NCI-H2196 (cell line): ENCODE measurements at regions not wholly inside any gene's neighbourhood (a gene's known extent, or its start where the extent isn't known, plus 50 kb on each side); places are given as distances from the start of the nearest gene placed in this dataset.

Experiments
- DNase-seq: peaks from one replicate; lab custom pipeline; 2025; ENCODE audit not compliant: unreplicated experiment; lab: John Stamatoyannopoulos, UW

DNA sequence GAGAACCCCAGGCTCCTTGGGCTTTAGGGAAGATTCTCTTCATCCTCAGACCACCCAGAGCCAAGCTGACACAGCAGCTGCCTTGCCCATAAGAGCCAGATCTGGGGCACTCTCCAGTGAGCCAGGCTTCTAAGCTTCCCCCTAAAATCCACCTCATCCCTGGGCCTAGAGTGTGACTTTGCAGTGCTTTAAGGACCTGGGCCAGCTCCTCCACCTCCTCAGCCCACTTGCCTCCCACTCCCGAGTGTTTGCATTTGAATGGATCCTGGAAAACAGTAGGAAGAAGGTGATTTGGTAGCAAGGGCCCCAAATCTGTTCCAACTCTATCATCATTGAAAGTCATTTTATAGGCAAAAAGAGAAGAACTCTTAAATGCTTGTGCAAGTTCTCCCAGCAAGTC lies 108.7 kb upstream of the UBL3 start:
- no peak for DNase-seq

DNA sequence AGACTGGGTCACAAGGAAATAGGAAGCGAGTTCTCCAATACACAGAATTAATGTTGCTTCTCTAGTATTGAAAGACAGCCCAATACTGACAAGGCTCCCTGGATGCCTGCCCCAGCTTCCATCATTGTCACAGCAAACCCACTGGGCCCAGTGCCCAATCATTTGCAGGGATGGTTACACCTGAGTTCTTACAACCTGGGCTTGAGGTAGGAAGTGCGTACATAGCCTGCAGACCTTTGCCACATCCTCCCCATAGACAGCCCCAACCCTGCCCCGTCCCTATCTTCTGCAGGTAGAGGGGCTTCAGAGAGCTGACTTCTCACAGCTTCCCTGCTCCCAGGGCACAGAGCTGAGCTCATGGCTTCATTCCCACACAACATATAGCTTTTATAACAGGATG lies 108.1 kb upstream of the UBL3 start:
- DNase-seq, result no peak

DNA sequence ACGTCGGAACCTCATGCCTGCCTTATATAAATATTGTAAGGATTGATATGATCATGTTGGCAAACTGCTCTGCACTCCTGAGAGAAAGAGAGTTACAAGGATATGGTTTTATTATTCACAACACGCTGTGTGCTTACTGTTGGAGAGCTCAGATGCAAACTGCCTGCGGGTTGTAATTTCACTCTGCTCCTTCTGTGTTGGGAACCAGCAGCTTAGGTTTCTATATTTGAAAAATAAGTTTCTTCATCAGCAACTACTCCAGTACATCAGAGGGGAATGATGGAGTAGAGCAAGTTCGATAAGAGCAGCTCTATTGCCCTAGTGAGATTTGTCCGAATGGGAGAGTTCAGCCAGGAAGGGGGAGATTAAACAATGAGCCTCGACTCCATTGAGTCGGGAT lies 106.9 kb upstream of the UBL3 start:
- no peak for DNase-seq

DNA sequence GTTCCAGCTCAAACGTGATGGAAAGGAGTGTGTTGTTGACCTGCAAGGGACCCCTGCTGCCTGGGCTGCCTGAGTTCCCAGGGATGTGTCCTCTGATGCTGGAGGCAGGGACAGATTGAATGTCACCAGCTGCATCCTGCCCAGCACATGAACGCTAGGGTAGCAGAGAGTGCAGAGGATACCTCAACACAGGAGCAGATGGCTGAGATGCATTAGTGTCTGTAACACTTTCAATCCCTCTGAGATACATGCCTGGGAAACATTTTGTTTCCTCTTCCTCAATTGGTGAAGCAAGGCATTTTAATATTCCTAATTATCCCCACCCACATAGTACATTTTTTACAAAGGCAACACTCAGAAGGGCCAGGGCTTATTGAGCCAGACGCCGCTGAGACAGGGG lies 106.4 kb upstream of the UBL3 start:
- no peak for DNase-seq

DNA sequence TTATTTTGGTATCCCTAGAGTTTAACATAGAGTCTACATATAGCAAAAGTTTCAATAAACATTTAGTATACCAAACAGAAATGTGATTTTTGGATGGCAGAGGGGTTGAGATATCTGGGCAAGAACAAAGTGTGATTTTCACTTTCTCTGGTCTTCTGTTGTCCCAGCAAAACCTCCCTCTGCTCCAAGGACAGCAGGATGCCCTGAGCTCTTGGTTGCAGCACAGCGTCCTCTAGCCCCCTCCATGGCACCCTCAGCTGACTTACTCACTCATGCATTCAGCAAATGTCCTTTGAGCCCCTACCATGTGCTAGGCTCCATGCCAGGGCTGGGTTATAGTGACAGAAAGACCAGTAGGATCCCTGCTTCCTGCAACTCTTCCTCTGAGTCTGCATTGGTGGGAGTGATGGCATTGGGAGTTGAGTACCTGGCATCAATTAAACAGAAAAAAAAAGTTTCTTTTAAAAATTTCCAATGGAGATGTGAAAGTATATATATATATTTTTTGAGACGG lies 104.8 kb upstream of the UBL3 start:
- DNase-seq, result no peak

DNA sequence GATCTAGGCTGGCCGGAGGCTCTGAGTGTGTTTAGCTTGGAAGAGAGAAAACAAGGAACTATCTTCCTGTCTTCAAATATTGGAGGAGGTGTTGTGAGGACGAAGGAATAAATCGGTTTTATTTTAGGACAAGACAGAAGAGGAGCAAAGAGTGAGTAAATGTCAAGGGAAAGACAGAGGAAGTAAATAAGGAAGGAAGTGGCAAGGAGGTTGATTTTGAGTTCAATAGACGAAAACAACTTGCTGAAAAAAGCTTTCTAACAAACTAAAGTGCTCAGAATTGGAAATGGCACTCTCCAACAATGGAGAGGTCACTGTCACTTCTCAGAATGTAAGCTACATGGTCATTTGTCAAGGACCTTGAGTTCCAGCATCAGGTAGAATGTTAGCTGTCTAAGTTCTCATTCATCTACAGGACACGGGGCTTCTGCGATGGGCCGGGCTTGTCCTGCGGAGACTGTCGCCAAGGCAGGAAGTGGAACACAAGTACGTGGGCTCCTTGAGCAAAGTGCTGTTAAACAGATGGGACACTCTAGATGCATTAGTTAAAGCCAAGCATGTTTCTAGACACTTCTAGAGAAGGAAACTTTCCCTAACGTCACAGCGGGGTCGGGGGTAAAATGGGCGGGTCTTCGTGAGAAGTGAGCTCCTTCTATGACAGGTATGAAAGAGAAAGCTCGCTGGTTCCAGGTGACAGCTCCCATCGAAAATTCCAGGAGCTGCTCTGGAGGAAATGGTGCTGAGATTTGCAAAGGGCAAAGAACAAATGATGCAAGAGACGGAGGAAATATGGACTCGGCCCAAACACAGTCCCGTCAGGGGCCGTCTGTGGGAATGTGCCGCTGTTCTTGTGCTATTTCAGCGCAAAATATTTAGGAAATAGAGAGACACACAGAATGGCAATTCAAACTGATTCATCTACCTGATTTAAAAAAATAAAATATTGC lies 103.9 kb upstream of the UBL3 start:
- DNase-seq, result no peak

DNA sequence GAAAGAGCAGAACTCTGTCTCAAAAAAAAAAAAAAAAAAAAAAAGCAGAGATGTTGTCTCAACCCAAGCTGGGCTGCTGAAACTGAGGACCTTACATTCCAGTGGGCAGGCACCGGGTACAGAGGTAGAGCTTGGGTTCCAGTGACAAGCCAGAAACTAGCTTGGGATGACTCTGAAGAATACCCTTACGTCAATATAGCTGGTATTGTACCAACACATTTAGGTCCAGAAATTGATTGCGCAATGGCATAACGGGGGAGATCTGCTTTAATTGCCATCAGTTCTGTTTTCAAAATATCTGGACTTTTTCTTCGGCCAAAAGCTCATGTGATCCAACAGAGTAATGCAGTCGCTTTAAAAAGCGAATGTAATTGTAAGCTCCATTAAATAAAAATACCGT lies 103.1 kb upstream of the UBL3 start:
- DNase-seq, result no peak

DNA sequence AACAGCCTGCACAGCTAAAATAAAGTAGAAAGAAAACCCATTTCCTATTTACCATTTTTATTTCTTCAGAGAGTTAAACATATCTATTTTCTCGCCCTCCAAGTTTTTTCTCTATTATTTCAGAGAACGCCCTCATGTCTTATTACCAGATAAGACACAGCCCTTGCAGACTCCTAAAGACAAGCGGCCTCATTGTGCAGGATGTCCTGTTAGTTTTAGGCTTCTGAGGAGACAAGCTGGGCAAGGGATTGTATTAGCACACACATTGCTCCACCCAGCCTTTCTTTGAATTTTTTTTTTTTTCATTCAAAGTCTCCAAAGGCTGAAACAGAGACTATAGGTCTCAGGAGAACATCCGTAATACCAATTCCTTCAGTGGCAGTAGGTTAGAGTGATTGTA lies 101.8 kb upstream of the UBL3 start:
- DNase-seq, result no peak

DNA sequence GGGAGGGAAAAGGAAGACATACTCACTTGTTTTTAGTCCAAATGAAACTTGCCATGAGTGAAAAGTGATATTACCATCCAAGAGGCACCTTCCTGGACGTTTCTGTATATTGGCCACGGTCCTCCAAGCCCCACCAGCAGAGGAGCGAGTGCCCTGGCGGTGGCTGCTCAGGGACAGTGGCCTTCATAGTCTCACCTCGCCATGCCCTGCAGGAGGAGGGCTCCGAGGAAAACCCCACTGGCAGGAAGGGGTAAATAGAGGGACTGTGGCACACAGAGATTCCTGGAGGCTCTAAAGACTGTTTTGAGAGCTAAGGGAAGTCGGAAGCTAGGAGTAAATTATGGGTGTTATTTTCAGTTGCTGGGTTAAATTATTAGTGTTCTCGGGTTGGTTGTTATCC lies 98.4 kb upstream of the UBL3 start:
- DNase-seq, result no peak

DNA sequence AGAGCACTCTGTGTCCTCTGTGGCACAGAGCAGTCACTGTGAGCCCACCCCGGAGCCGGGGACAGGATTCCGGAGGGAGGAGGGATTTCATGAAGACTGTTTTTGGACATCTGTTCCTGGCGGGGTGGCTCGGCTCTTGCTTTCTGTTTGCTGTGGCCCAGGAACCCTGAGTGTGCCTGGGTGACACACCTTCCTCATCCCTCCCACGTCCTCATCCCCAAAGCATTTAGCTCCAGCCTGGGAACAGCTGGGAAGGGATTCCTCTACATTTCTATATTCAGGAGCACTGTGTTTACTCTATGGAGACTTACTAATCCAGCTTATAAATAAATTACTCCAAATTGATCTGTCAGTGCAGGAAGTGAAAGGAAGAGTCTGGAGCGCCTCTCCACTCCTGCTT lies 97.8 kb upstream of the UBL3 start:
- no peak for DNase-seq

DNA sequence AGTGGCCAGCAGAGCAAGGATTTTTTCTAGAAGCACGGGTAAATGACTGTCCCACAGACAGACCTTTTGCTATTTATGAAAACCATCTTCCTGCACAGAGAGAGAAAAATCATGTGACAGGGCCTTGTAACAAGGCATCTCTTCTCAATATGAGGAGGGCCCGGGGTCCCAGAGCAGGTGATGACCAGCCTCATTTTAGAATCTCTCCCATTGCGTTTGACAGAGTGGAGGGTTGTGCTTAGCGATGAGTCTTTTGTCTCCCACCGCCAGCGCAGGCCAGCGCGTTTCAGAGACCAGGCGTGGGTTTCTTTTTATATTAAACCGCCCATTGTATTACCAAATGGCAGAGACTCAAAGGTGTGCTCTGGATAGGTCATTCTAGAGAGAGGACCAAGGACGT lies 97.4 kb upstream of the UBL3 start:
- no peak for DNase-seq

DNA sequence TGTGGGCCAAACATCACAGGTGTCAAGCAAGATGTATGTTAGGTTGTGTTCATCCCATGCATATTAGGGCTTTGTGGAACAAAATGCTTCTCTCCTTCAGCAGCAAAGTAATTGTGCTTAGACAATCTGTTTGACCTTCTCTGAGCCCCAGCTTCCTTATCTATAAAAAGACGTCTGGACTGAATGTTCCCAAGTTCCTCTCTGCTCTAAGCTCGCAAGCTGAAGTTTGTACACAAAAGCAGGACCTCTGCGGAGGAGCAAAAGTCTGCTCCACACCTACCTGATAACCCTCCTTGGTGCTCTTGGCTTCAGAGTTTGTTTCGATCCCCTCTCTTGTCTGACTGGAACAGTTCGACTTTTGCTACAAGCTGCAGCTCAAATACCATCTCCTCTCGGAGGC lies 95.7 kb upstream of the UBL3 start:
- DNase-seq, result no peak

DNA sequence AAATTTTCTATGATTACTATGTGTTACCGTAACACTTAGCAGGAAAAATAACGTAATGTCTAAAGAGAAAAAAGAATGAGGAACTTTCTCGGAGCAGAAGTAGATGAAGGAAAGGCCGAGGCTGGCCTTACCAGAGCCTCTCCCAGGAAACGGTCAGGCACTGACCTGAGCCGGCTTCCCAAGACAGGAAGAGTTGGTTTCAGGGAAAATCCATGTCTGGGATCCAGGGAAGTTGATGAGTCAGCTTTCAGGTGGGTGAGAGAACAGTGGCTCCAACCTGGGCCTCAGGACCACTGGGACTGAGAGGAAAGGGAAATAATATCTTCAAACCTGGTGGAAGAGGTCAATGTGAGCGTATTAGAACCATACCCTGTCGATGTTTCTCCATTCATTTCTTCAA lies 93.3 kb upstream of the UBL3 start:
- DNase-seq, result no peak

DNA sequence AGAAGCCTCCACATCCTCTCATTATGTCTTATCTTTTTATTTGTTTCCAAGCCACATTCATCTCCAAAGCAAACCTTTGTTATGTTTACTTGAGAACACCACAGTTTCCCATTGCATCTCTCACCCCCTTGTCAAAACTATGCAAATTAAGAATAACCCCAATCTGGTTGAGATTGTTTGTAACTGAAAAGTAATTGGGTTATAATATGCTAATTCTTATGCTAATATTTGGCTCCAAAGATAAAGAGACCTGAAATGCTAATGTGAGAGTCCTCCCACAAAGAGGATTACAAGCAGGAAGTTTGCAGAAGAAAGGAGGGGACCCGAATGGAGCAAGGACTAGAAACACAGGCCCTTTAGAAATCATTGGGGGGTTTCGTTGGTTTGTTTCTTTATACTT lies 92.9 kb upstream of the UBL3 start:
- DNase-seq, result no peak

DNA sequence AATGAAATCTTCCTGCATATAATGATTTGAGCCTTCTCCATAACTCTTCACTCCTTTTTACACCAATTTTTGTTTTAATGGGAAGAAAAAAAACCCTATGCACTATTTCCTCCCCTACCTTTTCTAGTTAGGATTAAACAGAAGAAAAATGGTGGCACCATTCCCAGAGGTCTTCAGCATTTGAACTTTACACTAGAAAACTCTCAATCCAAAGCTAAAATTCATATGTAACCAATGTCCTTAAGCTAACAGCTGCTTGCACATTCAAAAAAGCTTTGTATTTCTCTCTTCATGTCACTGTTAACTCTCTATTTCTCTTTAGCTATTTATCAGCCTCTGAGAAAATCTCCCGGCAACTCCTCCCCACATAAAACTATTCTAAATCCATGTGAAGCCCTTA lies 90.3 kb upstream of the UBL3 start:
- no peak for DNase-seq

DNA sequence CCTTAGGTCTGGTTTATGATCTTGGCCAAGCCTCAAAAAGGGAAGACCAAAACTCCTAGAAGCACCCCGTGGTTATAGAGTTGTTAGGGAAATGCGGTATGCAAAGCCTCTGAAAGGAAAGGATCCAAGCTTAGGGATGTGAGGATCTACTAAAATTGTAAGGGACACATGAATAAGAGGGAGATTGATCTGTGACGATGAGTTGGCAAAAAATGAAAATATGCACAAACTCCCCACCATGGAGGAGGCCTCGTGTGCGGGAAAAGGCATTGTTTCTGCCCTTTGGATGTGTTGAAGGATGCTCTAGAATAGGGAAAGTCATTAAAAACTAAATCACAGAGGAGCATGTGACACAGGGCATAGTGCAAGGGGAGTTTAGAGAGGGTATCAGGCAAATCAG lies 88.7 kb upstream of the UBL3 start:
- DNase-seq, result no peak

DNA sequence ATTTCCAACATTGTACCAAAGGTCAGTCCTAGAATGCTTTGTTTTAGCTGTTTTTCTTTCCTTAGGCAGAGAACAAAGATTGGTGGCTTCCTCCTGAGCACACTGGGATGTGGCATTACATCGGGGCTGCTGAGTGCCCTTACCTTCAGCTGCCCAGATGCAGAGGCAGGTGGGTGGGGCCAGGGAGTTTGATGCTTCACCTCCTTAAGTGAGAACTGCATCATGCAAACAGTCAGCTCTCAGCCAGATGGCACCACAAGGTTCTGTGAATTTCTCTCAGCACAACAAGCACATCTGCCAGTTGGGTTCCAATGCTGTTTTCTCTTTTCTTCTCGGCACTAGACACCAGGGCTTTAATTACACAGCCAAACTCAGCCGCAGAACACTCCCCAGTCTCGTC lies 87.4 kb upstream of the UBL3 start:
- DNase-seq, result no peak

DNA sequence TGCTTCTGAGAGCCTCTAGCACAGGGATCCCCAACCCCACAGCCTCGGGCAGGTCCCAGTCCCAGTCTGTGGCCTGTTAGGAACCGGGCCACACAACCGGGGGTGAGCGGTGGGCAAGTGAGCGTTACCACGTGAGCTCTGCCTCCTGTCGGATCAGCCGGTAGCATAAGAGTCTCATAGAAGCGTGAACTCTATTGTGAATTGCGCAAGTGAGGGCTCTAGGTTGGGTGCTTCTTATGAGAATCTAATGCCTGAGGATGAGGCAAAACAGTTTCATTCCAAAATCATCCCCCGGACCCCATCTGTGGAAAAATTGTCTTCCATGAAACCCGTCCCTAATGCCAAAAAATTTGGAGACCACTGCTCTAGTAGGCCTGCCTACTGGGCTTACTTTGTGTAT lies 87.0 kb upstream of the UBL3 start:
- no peak for DNase-seq

DNA sequence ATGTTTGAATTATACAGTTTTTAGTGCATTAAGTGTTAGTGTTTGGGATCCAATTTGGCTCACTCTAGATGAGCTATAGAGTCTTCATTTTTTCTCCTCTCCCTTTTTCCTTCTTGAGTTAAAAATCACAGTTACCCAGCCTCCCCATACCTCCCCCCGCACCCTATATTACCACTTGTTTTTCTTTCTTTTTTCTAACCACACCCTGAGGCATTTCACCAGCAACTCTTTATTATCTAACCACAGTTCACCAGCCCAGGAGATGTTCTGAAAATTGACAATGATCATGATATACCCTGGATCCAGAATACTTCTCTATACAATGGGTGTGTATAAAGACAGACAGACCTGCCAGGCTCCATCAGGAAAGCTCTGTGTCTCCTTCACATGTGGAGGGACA lies 86.5 kb upstream of the UBL3 start:
- DNase-seq, result no peak

DNA sequence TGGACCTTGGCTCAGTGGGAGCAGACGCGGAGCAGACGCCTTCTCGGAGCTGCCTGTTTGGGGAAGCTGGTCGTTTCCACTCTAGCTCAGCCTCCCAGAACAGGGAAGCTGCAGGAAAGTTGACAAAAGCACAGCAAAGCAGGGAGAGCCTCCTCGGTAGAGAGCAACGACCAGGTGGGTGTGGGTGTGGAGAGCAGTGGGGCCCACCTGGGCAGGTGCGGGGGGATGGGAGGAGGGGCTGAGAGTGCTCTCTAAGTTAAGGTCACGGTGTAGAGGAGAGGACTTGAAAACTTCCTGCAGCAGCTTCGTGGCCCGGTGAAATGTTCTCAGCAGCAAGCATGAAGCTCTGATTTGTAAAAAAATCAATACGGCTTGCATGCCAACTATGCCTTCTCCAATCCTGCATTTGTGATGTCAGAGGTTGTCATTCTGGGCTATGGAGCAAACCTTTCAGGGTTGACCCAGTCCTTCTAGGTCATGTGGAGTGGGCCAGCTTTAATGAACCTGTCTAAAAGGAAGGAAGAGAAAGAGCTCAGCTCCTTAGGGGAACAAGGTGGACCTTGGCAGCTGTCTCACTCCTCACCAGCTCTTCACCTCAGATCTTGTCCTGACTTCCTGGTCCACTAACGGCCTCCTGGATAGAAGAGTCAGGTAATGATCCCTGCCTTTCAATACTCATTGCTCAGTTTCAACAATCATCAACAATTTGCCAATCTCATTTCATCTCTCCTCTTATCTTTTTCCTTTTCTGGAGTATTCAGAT lies 85.8 kb upstream of the UBL3 start:
- no peak for DNase-seq

DNA sequence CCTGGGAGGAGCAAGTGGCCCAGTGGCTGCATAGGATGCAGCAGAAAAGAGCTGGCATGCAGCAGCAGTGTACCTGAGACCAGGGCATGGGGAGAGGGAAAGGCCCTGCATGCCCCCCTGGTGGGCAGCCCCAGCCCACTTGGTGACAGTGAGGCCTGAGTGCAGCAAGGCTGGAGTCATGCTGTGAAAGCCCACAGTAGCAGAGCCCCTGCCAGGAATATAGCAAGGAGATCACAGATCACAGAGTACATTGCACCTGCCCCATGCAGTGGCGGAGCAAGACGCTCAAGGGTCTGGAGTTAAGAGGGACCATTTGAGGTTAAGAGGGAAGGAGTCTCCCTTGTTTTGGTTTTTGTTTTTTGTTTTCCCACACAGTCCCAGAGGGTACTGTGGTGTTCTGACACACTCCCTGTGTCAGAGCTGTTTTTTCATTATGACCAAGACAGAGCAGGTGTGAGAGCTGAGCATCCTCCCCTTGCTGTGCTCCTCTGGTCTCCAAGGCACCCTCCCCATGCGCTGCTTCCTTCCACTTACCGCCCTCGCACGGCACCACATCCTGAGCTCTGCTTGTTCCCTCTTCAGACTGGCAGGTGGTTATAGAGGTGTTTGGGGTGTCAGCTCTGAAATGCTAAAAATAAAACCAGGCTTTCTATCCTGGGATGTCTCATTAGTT lies 85.0 kb upstream of the UBL3 start:
- DNase-seq, result no peak
